HEK293 (cell line): ENCODE measurements at regions not wholly inside any gene's neighbourhood (a gene's known extent, or its start where the extent isn't known, plus 50 kb on each side); places are given as distances from the start of the nearest gene placed in this dataset.

ENCODE experiments used
- CTCF ChIA-PET: fragments of 350-600 bp; formaldehyde crosslinking; extraction: SDS; loops from one replicate; lab custom pipeline; 2021; ENCODE audit warnings: antibody characterized with exemption; lab: Yijun Ruan, JAX
- POLR2A ChIA-PET: fragments of 300-600 bp; formaldehyde crosslinking; extraction: SDS; loops from one replicate; lab custom pipeline; 2020; ENCODE audit warnings: antibody characterized with exemption, inconsistent platforms; lab: Yijun Ruan, JAX
- H3K27ac ChIP-seq: fragments of 200-500 bp; sonication (Bioruptor generic); 2 replicates; pipeline ENCODE4 v1.5.1; 2014; ENCODE audit warnings: low read depth, low read length, control low read depth, inconsistent platforms; ENCODE audit errors: extremely low read depth
- H3K36me3 ChIP-seq, 2 experiments: fragments of 200-500 bp in 1 of 2; sonication (Bioruptor generic) in 1 of 2; 1 replicate in 1 of 2; 2 replicates in 1 of 2; pipeline ENCODE4 v1.5.1; 2014 to 2017; ENCODE audit warnings: inconsistent platforms in 2 of 2, low read length in 2 of 2; ENCODE audit not compliant: control insufficient read depth in 2 of 2, insufficient read depth in 1 of 2
- H3K4me1 ChIP-seq: fragments of 200-500 bp; sonication (Bioruptor generic); 2 replicates; pipeline ENCODE4 v1.5.1; 2014; ENCODE audit warnings: mild to moderate bottlenecking, low read length, inconsistent platforms; ENCODE audit not compliant: control insufficient read depth, insufficient read depth
- H3K4me3 ChIP-seq: 2 replicates; pipeline ENCODE4 v1.5.1; 2011; ENCODE audit warnings: low read depth, mild to moderate bottlenecking, control low read depth, low read length, moderate library complexity
- H3K9me3 ChIP-seq: fragments of 200-500 bp; sonication (Bioruptor generic); 2 replicates; pipeline ENCODE4 v1.5.1; 2014; ENCODE audit warnings: low read depth, low read length, inconsistent platforms; ENCODE audit not compliant: control insufficient read depth, insufficient read depth
- BCL6B ChIP-seq: fragments of 450-650 bp; formaldehyde crosslinking; IDR thresholded peaks from 2 replicates; pipeline ENCODE4 v1.5.1; 2017; ENCODE audit warnings: missing biosample characterization, missing genetic modification characterization
- ELK4 ChIP-seq: IDR thresholded peaks from 2 replicates; pipeline ENCODE4 v1.6.1; 2011; ENCODE audit warnings: mild to moderate bottlenecking, low read depth, low read length, borderline replicate concordance
- GLI2 ChIP-seq: fragments of 450-650 bp; formaldehyde crosslinking; IDR thresholded peaks from 2 replicates; pipeline ENCODE4; 2017; ENCODE audit warnings: missing biosample characterization, missing genetic modification characterization, low read depth, borderline replicate concordance
- GLIS2 ChIP-seq: fragments of 450-650 bp; formaldehyde crosslinking; IDR thresholded peaks from 2 replicates; pipeline ENCODE4 v1.5.1; 2016; ENCODE audit warnings: missing biosample characterization, missing genetic modification characterization
- HOXD13 ChIP-seq: sonication (generic); formaldehyde crosslinking; IDR thresholded peaks from 2 replicates; pipeline ENCODE4 v1.8.0; 2022; ENCODE audit warnings: missing genetic modification reagents, borderline replicate concordance
- KLF1 ChIP-seq: fragments of 450-650 bp; formaldehyde crosslinking; IDR thresholded peaks from 2 replicates; pipeline ENCODE4 v1.5.1; 2016; ENCODE audit warnings: missing biosample characterization, missing genetic modification characterization
- KLF17 ChIP-seq: fragments of 450-650 bp; formaldehyde crosslinking; IDR thresholded peaks from 2 replicates; pipeline ENCODE4 v1.5.1; 2016; ENCODE audit warnings: missing biosample characterization, missing genetic modification characterization
- ZNF10 ChIP-seq: fragments of 450-650 bp; formaldehyde crosslinking; IDR thresholded peaks from 2 replicates; pipeline ENCODE4 v1.5.1; 2017; ENCODE audit warnings: missing biosample characterization, missing genetic modification characterization
- ZNF121 ChIP-seq: fragments of 450-650 bp; formaldehyde crosslinking; IDR thresholded peaks from 2 replicates; pipeline ENCODE4 v1.5.1; 2016; ENCODE audit warnings: missing biosample characterization, missing genetic modification characterization
- ZNF174 ChIP-seq: fragments of 450-650 bp; formaldehyde crosslinking; IDR thresholded peaks from 2 replicates; pipeline ENCODE4 v1.5.0; 2017; ENCODE audit warnings: missing biosample characterization, mild to moderate bottlenecking, missing genetic modification characterization
- ZNF18 ChIP-seq: fragments of 450-650 bp; formaldehyde crosslinking; IDR thresholded peaks from 2 replicates; pipeline ENCODE4 v1.5.1; 2016; ENCODE audit warnings: missing biosample characterization, missing genetic modification characterization
- ZNF426 ChIP-seq: fragments of 450-650 bp; formaldehyde crosslinking; IDR thresholded peaks from 2 replicates; pipeline ENCODE4 v1.5.1; 2017; ENCODE audit warnings: missing biosample characterization, missing genetic modification characterization, mild to moderate bottlenecking, inconsistent platforms, moderate library complexity
- ZNF501 ChIP-seq: fragments of 450-650 bp; formaldehyde crosslinking; IDR thresholded peaks from 2 replicates; pipeline ENCODE4 v1.5.1; 2016; ENCODE audit warnings: missing biosample characterization, missing genetic modification characterization
- ZNF626 ChIP-seq: fragments of 450-650 bp; sonication (Bioruptor Pico); formaldehyde crosslinking; IDR thresholded peaks from 2 replicates; pipeline ENCODE4 v1.5.1; 2018; ENCODE audit warnings: missing biosample characterization, missing genetic modification characterization, inconsistent platforms
- ZNF658 ChIP-seq: fragments of 450-650 bp; formaldehyde crosslinking; IDR thresholded peaks from 2 replicates; pipeline ENCODE4; 2016; ENCODE audit warnings: missing biosample characterization, missing genetic modification characterization
- ZNF830 ChIP-seq: fragments of 450-650 bp; IDR thresholded peaks from 2 replicates; pipeline ENCODE4 v1.5.0; 2018; ENCODE audit warnings: missing biosample characterization, missing genetic modification characterization, low read depth, mild to moderate bottlenecking, moderate library complexity
- TF ChIP-seq, protein P1 (sequence below): fragments of 450-650 bp; formaldehyde crosslinking; IDR thresholded peaks from 2 replicates; pipeline ENCODE4 v1.5.1; 2016; ENCODE audit warnings: missing biosample characterization, missing genetic modification characterization
- TF ChIP-seq, protein P2 (sequence below): fragments of 450-650 bp; formaldehyde crosslinking; conservative IDR thresholded peaks from 2 replicates; pipeline ENCODE4 v1.5.1; 2016; ENCODE audit warnings: low read depth, missing biosample characterization, missing genetic modification characterization
- TF ChIP-seq, protein P3 (sequence below): fragments of 450-650 bp; formaldehyde crosslinking; IDR thresholded peaks from 2 replicates; pipeline ENCODE4 v1.5.1; 2016; ENCODE audit warnings: missing biosample characterization, missing genetic modification characterization
- TF ChIP-seq, protein P4 (sequence below): fragments of 450-650 bp; formaldehyde crosslinking; IDR thresholded peaks from 2 replicates; pipeline ENCODE4 v1.5.1; 2016; ENCODE audit warnings: missing biosample characterization, missing genetic modification characterization

- no peak for TF ChIP-seq ELK4
- TF ChIP-seq, protein P1, sequence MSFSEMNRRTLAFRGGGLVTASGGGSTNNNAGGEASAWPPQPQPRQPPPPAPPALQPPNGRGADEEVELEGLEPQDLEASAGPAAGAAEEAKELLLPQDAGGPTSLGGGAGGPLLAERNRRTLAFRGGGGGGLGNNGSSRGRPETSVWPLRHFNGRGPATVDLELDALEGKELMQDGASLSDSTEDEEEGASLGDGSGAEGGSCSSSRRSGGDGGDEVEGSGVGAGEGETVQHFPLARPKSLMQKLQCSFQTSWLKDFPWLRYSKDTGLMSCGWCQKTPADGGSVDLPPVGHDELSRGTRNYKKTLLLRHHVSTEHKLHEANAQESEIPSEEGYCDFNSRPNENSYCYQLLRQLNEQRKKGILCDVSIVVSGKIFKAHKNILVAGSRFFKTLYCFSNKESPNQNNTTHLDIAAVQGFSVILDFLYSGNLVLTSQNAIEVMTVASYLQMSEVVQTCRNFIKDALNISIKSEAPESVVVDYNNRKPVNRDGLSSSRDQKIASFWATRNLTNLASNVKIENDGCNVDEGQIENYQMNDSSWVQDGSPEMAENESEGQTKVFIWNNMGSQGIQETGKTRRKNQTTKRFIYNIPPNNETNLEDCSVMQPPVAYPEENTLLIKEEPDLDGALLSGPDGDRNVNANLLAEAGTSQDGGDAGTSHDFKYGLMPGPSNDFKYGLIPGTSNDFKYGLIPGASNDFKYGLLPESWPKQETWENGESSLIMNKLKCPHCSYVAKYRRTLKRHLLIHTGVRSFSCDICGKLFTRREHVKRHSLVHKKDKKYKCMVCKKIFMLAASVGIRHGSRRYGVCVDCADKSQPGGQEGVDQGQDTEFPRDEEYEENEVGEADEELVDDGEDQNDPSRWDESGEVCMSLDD, result no peak
- TF ChIP-seq ZNF174 (tag by site-specific recombination), result no peak
- TF ChIP-seq ZNF10 (tag by site-specific recombination), result no peak
- no peak for TF ChIP-seq ZNF18 (tag by site-specific recombination)
- TF ChIP-seq ZNF658 (tag by site-specific recombination), result no peak
- no peak for TF ChIP-seq ZNF426 (tag by site-specific recombination)
- no peak for TF ChIP-seq HOXD13
- no peak for TF ChIP-seq BCL6B
- no peak for TF ChIP-seq KLF17 (tag by site-specific recombination)
- no peak for TF ChIP-seq KLF1 (tag by site-specific recombination)
- no peak for TF ChIP-seq ZNF501 (tag by site-specific recombination)
- TF ChIP-seq GLIS2 (tag by site-specific recombination), result no peak
- TF ChIP-seq ZNF626 (tag by site-specific recombination), result no peak
- Histone ChIP-seq H3K27ac (no peak overlapping the region), H3K9me3 (no peaks in the 10 kb centered on the region), H3K4me3 (no peak overlapping the region), H3K4me1 (no peaks in the 10 kb centered on the region), H3K36me3 (no peaks in the 10 kb centered on the region)
- POLR2A ChIA-PET, result no interaction called here
- CTCF ChIA-PET, result interaction anchor here (1.7 kb wide), 1 partner anchor 705 kb away, joined by 9 read pairs; the partner anchor contains the start of gene EPHB1
Observed at GRCh38 chr3:135499426-135499825, 466.1 kb upstream of the PPP2R3A start.

DNA sequence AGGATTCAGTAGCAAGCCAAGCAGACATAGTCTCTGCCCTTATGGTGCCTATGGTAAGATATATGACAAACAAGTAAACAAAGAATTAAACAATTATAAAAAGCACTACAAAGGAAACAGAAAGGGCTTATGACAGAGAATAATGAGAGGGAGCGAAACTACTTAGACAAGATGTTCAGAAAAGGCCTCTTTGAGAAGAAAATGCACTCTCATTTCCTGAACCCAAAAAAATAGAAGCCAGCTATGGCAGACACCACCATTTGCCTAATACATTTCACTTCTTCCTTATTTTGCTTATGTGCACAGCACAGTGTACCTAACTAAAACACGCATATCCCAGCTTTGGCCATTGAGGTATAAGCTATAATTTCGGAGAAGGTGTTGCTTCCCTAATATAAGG lies 465.5 kb upstream of the PPP2R3A start:
- CTCF ChIA-PET, result interaction anchor here (0.7 to 1.7 kb wide), 3 partner anchors 705 to 799 kb away, joined by 3 to 9 read pairs (median 4); partner anchors contain the start of gene EPHB1
- no peaks in the 10 kb centered on the region for H3K4me1 ChIP-seq
- POLR2A ChIA-PET, result no interaction called here
- H3K27ac ChIP-seq, result no peak overlapping the region
- no peaks in the 10 kb centered on the region for H3K36me3 ChIP-seq
- no peaks in the 10 kb centered on the region for H3K9me3 ChIP-seq
- H3K4me3 ChIP-seq, result no peak overlapping the region
- TF ChIP-seq, protein P2, sequence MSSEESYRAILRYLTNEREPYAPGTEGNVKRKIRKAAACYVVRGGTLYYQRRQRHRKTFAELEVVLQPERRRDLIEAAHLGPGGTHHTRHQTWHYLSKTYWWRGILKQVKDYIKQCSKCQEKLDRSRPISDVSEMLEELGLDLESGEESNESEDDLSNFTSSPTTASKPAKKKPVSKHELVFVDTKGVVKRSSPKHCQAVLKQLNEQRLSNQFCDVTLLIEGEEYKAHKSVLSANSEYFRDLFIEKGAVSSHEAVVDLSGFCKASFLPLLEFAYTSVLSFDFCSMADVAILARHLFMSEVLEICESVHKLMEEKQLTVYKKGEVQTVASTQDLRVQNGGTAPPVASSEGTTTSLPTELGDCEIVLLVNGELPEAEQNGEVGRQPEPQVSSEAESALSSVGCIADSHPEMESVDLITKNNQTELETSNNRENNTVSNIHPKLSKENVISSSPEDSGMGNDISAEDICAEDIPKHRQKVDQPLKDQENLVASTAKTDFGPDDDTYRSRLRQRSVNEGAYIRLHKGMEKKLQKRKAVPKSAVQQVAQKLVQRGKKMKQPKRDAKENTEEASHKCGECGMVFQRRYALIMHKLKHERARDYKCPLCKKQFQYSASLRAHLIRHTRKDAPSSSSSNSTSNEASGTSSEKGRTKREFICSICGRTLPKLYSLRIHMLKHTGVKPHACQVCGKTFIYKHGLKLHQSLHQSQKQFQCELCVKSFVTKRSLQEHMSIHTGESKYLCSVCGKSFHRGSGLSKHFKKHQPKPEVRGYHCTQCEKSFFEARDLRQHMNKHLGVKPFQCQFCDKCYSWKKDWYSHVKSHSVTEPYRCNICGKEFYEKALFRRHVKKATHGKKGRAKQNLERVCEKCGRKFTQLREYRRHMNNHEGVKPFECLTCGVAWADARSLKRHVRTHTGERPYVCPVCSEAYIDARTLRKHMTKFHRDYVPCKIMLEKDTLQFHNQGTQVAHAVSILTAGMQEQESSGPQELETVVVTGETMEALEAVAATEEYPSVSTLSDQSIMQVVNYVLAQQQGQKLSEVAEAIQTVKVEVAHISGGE, result no peak
- TF ChIP-seq ZNF121 (tag by site-specific recombination) (no peak), GLI2 (tag by site-specific recombination) (no peak), ZNF830 (tag by site-specific recombination) (no peak)
- TF ChIP-seq, protein P3, sequence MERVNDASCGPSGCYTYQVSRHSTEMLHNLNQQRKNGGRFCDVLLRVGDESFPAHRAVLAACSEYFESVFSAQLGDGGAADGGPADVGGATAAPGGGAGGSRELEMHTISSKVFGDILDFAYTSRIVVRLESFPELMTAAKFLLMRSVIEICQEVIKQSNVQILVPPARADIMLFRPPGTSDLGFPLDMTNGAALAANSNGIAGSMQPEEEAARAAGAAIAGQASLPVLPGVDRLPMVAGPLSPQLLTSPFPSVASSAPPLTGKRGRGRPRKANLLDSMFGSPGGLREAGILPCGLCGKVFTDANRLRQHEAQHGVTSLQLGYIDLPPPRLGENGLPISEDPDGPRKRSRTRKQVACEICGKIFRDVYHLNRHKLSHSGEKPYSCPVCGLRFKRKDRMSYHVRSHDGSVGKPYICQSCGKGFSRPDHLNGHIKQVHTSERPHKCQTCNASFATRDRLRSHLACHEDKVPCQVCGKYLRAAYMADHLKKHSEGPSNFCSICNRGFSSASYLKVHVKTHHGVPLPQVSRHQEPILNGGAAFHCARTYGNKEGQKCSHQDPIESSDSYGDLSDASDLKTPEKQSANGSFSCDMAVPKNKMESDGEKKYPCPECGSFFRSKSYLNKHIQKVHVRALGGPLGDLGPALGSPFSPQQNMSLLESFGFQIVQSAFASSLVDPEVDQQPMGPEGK (tag by site-specific recombination), result no peak
- TF ChIP-seq, protein P4, sequence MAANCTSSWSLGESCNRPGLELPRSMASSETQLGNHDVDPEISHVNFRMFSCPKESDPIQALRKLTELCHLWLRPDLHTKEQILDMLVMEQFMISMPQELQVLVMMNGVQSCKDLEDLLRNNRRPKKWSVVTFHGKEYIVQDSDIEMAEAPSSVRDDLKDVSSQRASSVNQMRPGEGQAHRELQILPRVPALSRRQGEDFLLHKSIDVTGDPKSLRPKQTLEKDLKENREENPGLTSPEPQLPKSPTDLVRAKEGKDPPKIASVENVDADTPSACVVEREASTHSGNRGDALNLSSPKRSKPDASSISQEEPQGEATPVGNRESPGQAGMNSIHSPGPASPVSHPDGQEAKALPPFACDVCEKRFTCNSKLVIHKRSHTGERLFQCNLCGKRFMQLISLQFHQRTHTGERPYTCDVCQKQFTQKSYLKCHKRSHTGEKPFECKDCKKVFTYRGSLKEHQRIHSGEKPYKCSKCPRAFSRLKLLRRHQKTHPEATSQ (tag by site-specific recombination), result no peak
